ENCODE measurements at regions not wholly inside any gene's neighbourhood (a gene's known extent, or its start where the extent isn't known, plus 50 kb on each side); places are given as distances from the start of the nearest gene placed in this dataset.

GRCh38 chr13:33994198-33994597 lies 176.2 kb downstream of the RFC3 start:
- TF ChIP-seq CTCF (IDR thresholded peaks at IDR 0.05) (no peak), POLR2A (IDR thresholded peaks at IDR 0.05) (no peak)

All from heart left ventricle (tissue), 13 donors.